Natural killer cell (primary cell): ENCODE measurements at regions not wholly inside any gene's neighbourhood (a gene's known extent, or its start where the extent isn't known, plus 50 kb on each side); places are given as distances from the start of the nearest gene placed in this dataset.

Experiments used
- ATAC-seq, 3 donors: fragments of 150-1000 bp in 2 of 3; fragments of 200-7000 bp in 1 of 3; cut with Tn5 transposase; 1 replicate in 1 of 3; 2 replicates in 2 of 3; pipeline ENCODE4 v1.10.0; 2021; ENCODE audit warnings: mild to moderate bottlenecking in 2 of 3, moderate library complexity in 2 of 3
- DNase-seq, 2 donors: peaks; one replicate each; pipeline versions ENCODE4 v3.0.0 to v3.0.0-alpha.2; 2013 to 2021; ENCODE audit warnings: mixed read lengths in 1 of 2
- H3K27ac ChIP-seq: one replicate; pipeline ENCODE4 v1.5.1; 2013; ENCODE audit warnings: mild to moderate bottlenecking, low read length
- H3K27me3 ChIP-seq: one replicate; pipeline ENCODE4 v1.6.1; 2013; ENCODE audit warnings: low read length; ENCODE audit not compliant: control insufficient read depth, insufficient read depth
- H3K36me3 ChIP-seq: one replicate; pipeline ENCODE4 v1.6.1; 2013; ENCODE audit warnings: low read length; ENCODE audit not compliant: control insufficient read depth, insufficient read depth
- H3K4me1 ChIP-seq: one replicate; pipeline ENCODE4 v1.6.1; 2013; ENCODE audit warnings: low read length; ENCODE audit not compliant: control insufficient read depth, insufficient read depth
- H3K4me3 ChIP-seq: one replicate; pipeline ENCODE4 v1.5.1; 2013; ENCODE audit warnings: low read length
- H3K9me3 ChIP-seq: one replicate; pipeline ENCODE4 v1.6.1; 2013; ENCODE audit warnings: low read length; ENCODE audit not compliant: control insufficient read depth, insufficient read depth
- H3K27ac Mint-ChIP-seq, 2 donors: one replicate each; pipeline ENCODE4 v1.8.0; 2022; ENCODE audit warnings: mild to moderate bottlenecking in 2 of 2, mixed read lengths in 2 of 2, moderate library complexity in 1 of 2
- H3K27me3 Mint-ChIP-seq, 2 donors: one replicate each; pipeline ENCODE4 v1.8.0; 2022; ENCODE audit warnings: low read depth in 2 of 2, mixed read lengths in 2 of 2
- H3K36me3 Mint-ChIP-seq: one replicate; pipeline ENCODE4 v1.8.0; 2022; ENCODE audit warnings: mixed read lengths
- H3K4me1 Mint-ChIP-seq, 2 donors: one replicate each; pipeline ENCODE4 v1.8.0; 2022; ENCODE audit warnings: mixed read lengths in 2 of 2
- H3K4me3 Mint-ChIP-seq: one replicate; pipeline ENCODE4 v1.8.0; 2022; ENCODE audit warnings: mild to moderate bottlenecking, moderate library complexity, mixed read lengths
- H3K9me3 Mint-ChIP-seq, 2 donors: one replicate each; pipeline ENCODE4 v1.8.0; 2022; ENCODE audit warnings: mixed read lengths in 2 of 2
- WGBS: methylation state at CpG from one replicate; pipeline ENCODE4 v1.1.7; 2013; ENCODE audit warnings: missing lambda C conversion rate; ENCODE audit not compliant: insufficient coverage; 5-methylcytosine and 5-hydroxymethylcytosine counted together
- intact Hi-C: fragments of 100-400 bp; cut with micrococcal nuclease; formaldehyde crosslinking; loops from one replicate; pipeline ENCODE4 v1.14.2; 2022
- TF ChIP-seq, protein P1 (sequence below): fragments of 200-600 bp; IDR thresholded peaks from one replicate; pipeline ENCODE4 v1.8.0; 2022; ENCODE audit warnings: antibody characterized with exemption

DNA sequence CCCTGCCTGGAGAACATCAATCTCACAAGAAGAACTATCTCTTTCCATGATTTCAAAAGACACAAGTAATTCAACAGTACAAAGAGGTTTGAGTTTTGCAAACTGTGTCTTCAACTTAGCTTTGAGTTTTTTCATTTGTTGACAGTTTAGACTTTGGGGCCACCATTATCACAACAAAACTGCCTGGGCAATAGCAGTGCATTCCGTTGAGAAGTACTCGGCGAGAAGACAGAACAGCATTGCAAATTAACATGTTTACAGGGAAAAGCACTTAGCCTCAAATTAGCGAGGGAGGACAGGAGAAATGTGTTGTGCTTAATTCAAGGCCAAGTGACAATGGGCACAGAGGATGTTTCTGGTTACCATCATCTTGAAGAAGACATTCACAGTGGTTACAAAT is 133.2 kb upstream of the MPPED2 start:
- no peaks in the 10 kb centered on the region for H3K9me3 ChIP-seq
- H3K36me3 ChIP-seq: no peaks in the 10 kb centered on the region
- DNase-seq: no peak
- H3K4me1 Mint-ChIP-seq: no peaks in the 10 kb centered on the region
- no peaks in the 10 kb centered on the region for H3K4me1 ChIP-seq
- no peak overlapping the region for H3K4me3 Mint-ChIP-seq
- no peak for ATAC-seq
- no peaks in the 10 kb centered on the region for H3K36me3 Mint-ChIP-seq
- intact Hi-C loops: loop anchor here (10.0 kb wide), 1 partner anchor 65 kb away; no protein-coding TSS in a partner anchor
- no peak overlapping the region for H3K4me3 ChIP-seq
- H3K9me3 Mint-ChIP-seq: peaks cover 4 to 6% of the 10 kb centered on the region in 2 donors
- 82% methylated on average over 4 of the region's 4 CpGs for WGBS
- H3K27ac Mint-ChIP-seq: no peak overlapping the region
- no peaks in the 10 kb centered on the region for H3K27me3 ChIP-seq
- peaks cover 0 to 8% of the 10 kb centered on the region in 2 donors for H3K27me3 Mint-ChIP-seq
- H3K27ac ChIP-seq: no peak overlapping the region
- TF ChIP-seq, protein P1, sequence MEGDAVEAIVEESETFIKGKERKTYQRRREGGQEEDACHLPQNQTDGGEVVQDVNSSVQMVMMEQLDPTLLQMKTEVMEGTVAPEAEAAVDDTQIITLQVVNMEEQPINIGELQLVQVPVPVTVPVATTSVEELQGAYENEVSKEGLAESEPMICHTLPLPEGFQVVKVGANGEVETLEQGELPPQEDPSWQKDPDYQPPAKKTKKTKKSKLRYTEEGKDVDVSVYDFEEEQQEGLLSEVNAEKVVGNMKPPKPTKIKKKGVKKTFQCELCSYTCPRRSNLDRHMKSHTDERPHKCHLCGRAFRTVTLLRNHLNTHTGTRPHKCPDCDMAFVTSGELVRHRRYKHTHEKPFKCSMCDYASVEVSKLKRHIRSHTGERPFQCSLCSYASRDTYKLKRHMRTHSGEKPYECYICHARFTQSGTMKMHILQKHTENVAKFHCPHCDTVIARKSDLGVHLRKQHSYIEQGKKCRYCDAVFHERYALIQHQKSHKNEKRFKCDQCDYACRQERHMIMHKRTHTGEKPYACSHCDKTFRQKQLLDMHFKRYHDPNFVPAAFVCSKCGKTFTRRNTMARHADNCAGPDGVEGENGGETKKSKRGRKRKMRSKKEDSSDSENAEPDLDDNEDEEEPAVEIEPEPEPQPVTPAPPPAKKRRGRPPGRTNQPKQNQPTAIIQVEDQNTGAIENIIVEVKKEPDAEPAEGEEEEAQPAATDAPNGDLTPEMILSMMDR: no peak

DNA sequence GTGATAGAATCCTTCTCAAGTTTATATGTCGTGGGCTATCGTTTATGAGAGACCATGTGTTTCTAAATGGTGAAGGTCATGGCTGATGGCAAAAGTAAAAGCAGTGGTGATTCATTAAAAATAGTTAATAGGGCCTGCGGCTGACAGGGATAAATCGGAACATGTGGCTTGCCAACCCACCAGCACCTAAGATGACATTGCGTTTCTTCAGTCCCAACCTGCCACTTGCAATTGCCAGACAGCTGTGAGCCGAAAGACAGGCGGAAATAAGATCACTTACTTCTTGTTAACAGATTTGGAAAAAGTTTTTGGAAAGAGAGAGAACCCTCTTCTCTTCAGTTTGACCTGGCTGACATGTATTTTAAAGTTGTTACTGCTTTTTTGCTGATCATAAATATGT is 131.5 kb upstream of the MPPED2 start:
- H3K4me3 ChIP-seq: no peak overlapping the region
- Mint-ChIP-seq H3K27ac (no peak overlapping the region), H3K27me3 (peaks cover 0 to 1% of the 10 kb centered on the region in 2 donors), H3K9me3 (no peaks in the 10 kb centered on the region), H3K4me1 (no peaks in the 10 kb centered on the region), H3K36me3 (no peaks in the 10 kb centered on the region), H3K4me3 (no peak overlapping the region)
- WGBS: 91% methylated on average over 7 of the region's 7 CpGs
- TF ChIP-seq, protein P1: no peak
- no peaks in the 10 kb centered on the region for H3K27me3 ChIP-seq
- no peaks in the 10 kb centered on the region for H3K9me3 ChIP-seq
- H3K36me3 ChIP-seq: no peaks in the 10 kb centered on the region
- H3K4me1 ChIP-seq: no peaks in the 10 kb centered on the region
- intact Hi-C loops: loop anchor here (10.0 kb wide), 1 partner anchor 63 kb away; no protein-coding TSS in a partner anchor
- no peak for DNase-seq
- H3K27ac ChIP-seq: no peak overlapping the region
- ATAC-seq: no peak

DNA sequence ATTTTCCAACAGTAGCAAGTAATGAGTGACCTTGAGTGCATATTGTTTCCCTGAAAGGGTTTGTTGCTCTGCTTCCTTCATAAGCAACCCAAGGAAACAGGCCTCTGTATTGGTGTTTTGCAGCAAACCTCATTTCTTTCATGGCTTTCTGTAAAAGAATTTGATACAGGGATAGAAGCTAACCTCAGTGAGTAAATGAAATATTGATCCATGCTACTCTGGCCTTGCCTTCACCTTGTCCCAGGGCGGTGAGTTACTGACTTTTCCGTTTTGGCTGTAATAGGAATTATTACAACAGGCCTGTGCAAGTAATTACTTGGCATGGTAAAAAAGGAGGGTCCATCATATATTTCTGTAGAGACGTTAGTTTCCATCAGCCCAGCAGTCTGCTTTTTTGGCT is 130.9 kb upstream of the MPPED2 start:
- 85% methylated on average over 3 of the region's 3 CpGs for whole genome bisulfite sequencing

More for the DNA sequence above, 130.9 kb upstream of the MPPED2 start:
- no peaks in the 10 kb centered on the region for H3K36me3 ChIP-seq
- H3K9me3 ChIP-seq: no peaks in the 10 kb centered on the region
- no peak for DNase-seq
- H3K4me3 ChIP-seq: no peak overlapping the region
- no peaks in the 10 kb centered on the region for H3K4me1 Mint-ChIP-seq
- no peaks in the 10 kb centered on the region for H3K4me1 ChIP-seq
- H3K27me3 Mint-ChIP-seq: no peaks in the 10 kb centered on the region
- no peaks in the 10 kb centered on the region for H3K9me3 Mint-ChIP-seq
- ATAC-seq: no peak
- no peak overlapping the region for H3K27ac Mint-ChIP-seq
- no peaks in the 10 kb centered on the region for H3K36me3 Mint-ChIP-seq
- H3K27ac ChIP-seq: no peak overlapping the region
- no peaks in the 10 kb centered on the region for H3K27me3 ChIP-seq
- intact Hi-C loops: loop anchor here (10.0 kb wide), 1 partner anchor 62 kb away; no protein-coding TSS in a partner anchor
- no peak overlapping the region for H3K4me3 Mint-ChIP-seq
- TF ChIP-seq, protein P1: no peak
